Mucosa of descending colon (tissue), 3 donors: ENCODE measurements at regions not wholly inside any gene's neighbourhood (a gene's known extent, or its start where the extent isn't known, plus 50 kb on each side); places are given as distances from the start of the nearest gene placed in this dataset.

Experiments
- ATAC-seq: fragments of 200-7000 bp; cut with Tn5 transposase; one replicate; pipeline ENCODE4 v1.9.1; 2020; ENCODE audit warnings: mild to moderate bottlenecking, moderate library complexity
- DNase-seq, 3 donors: peaks; one replicate each; pipeline ENCODE4 v3.0.0-alpha.2; 2020
- H3K36me3 ChIP-seq: fragments of 200-600 bp; one replicate; pipeline ENCODE4 v1.8.0; 2021; ENCODE audit warnings: low read depth, mild to moderate bottlenecking
- H3K4me1 ChIP-seq: fragments of 200-600 bp; one replicate; pipeline ENCODE4 v1.8.0; 2021; ENCODE audit warnings: low read depth, mild to moderate bottlenecking
- H3K4me3 ChIP-seq: fragments of 200-600 bp; one replicate; pipeline ENCODE4 v1.8.0; 2021; ENCODE audit warnings: mild to moderate bottlenecking
- H3K9me3 ChIP-seq: fragments of 200-600 bp; one replicate; pipeline ENCODE4 v1.8.0; 2021; ENCODE audit warnings: mild to moderate bottlenecking
- CTCF ChIP-seq: fragments of 200-600 bp; IDR thresholded peaks from one replicate; pipeline ENCODE4 v1.8.0; 2022; ENCODE audit warnings: antibody characterized with exemption, mild to moderate bottlenecking
- intact Hi-C, 2 donors: fragments of 100-400 bp; cut with DNase I in 1 of 2; cut with micrococcal nuclease in 1 of 2; formaldehyde crosslinking; loops; one replicate each; pipeline versions ENCODE4 v1.11.0 to v1.11.1; 2022; cut with DNase I, micrococcal nuclease
- donor health status: DM: no; HTN: no; CAD: no; lungs with moderate emphysema.
- donor health status: DM: no; HTN: no; CAD: no.
- donor health status: DM: no; HTN: yes; CAD: no.

- TF ChIP-seq CTCF: no peak
- ATAC-seq (no peak), DNase-seq (no peak)
- H3K36me3 ChIP-seq: no peaks in the 10 kb centered on the region
- H3K9me3 ChIP-seq: no peaks in the 10 kb centered on the region
- intact Hi-C loops: no loop called here
- H3K4me1 ChIP-seq: no peaks in the 10 kb centered on the region
- H3K4me3 ChIP-seq: no peak overlapping the region
Observed at GRCh38 chr14:30305346-30305745, 253.6 kb upstream of the G2E3 start.

GRCh38 chr14:30309405-30309804 lies 249.6 kb upstream of the G2E3 start:
- Histone ChIP-seq H3K4me1 (no peaks in the 10 kb centered on the region), H3K4me3 (no peak overlapping the region), H3K36me3 (no peaks in the 10 kb centered on the region), H3K9me3 (no peaks in the 10 kb centered on the region)
- no peak for DNase-seq
- TF ChIP-seq CTCF: no peak
- intact Hi-C loops: no loop called here
- no peak for ATAC-seq

GRCh38 chr14:30312214-30312613 lies 246.7 kb upstream of the G2E3 start:
- intact Hi-C loops: no loop called here
- DNase-seq: no peak

GRCh38 chr14:30317729-30318128 lies 241.2 kb upstream of the G2E3 start:
- no peaks in the 10 kb centered on the region for H3K9me3 ChIP-seq
- no peak for TF ChIP-seq CTCF
- intact Hi-C loops: no loop called here
- H3K4me3 ChIP-seq: no peak overlapping the region
- H3K36me3 ChIP-seq: no peaks in the 10 kb centered on the region
- DNase-seq (no peak), ATAC-seq (no peak)
- H3K4me1 ChIP-seq: no peaks in the 10 kb centered on the region

More at GRCh38 chr14:30312214-30312613, 246.7 kb upstream of the G2E3 start:
- no peaks in the 10 kb centered on the region for H3K4me1 ChIP-seq
- TF ChIP-seq CTCF: no peak
- H3K36me3 ChIP-seq: no peaks in the 10 kb centered on the region
- no peak for ATAC-seq
- no peaks in the 10 kb centered on the region for H3K9me3 ChIP-seq
- no peak overlapping the region for H3K4me3 ChIP-seq

GRCh38 chr14:30322819-30323218 lies 236.1 kb upstream of the G2E3 start:
- intact Hi-C loops: no loop called here
- DNase-seq (no peak), ATAC-seq (no peak)
- Histone ChIP-seq H3K4me1 (no peaks in the 10 kb centered on the region), H3K36me3 (no peaks in the 10 kb centered on the region), H3K4me3 (no peak overlapping the region), H3K9me3 (no peaks in the 10 kb centered on the region)
- no peak for TF ChIP-seq CTCF

- no peak for ATAC-seq
- Histone ChIP-seq H3K4me1 (no peaks in the 10 kb centered on the region), H3K9me3 (peaks cover 5% of the 10 kb centered on the region), H3K36me3 (no peaks in the 10 kb centered on the region), H3K4me3 (no peak overlapping the region)
- no peak for TF ChIP-seq CTCF
- no peak for DNase-seq
- intact Hi-C loops: no loop called here
Observed at GRCh38 chr14:30330033-30330432, 228.9 kb upstream of the G2E3 start.
